Astrocyte of the cerebellum (primary cell): ENCODE measurements at regions not wholly inside any gene's neighbourhood (a gene's known extent, or its start where the extent isn't known, plus 50 kb on each side); places are given as distances from the start of the nearest gene placed in this dataset.

Experiments
- DNase-seq: peaks from one replicate; pipeline ENCODE4 v3.0.0-alpha.2; 2011; ENCODE audit warnings: low read depth
- H3K4me3 ChIP-seq: 2 replicates; pipeline ENCODE4 v1.5.1; 2011; ENCODE audit warnings: mild to moderate bottlenecking, low read depth, low read length, moderate library complexity
- in situ Hi-C: cut with HindIII; loops from 2 replicates; pipeline ENCODE4 v1.10.0; 2017; ENCODE audit warnings: low sequenced_read_pairs
- TF ChIP-seq, protein P1 (sequence below): IDR thresholded peaks from 2 replicates; pipeline ENCODE4 v1.5.1; 2012; ENCODE audit warnings: low read length, low read depth, moderate library complexity, mild to moderate bottlenecking; ENCODE audit errors: missing control alignments

GRCh38 chr15:81765816-81766215 lies 280.0 kb downstream of the MEX3B start:
- TF ChIP-seq, protein P1, sequence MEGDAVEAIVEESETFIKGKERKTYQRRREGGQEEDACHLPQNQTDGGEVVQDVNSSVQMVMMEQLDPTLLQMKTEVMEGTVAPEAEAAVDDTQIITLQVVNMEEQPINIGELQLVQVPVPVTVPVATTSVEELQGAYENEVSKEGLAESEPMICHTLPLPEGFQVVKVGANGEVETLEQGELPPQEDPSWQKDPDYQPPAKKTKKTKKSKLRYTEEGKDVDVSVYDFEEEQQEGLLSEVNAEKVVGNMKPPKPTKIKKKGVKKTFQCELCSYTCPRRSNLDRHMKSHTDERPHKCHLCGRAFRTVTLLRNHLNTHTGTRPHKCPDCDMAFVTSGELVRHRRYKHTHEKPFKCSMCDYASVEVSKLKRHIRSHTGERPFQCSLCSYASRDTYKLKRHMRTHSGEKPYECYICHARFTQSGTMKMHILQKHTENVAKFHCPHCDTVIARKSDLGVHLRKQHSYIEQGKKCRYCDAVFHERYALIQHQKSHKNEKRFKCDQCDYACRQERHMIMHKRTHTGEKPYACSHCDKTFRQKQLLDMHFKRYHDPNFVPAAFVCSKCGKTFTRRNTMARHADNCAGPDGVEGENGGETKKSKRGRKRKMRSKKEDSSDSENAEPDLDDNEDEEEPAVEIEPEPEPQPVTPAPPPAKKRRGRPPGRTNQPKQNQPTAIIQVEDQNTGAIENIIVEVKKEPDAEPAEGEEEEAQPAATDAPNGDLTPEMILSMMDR, result no peak
- in situ Hi-C loops, result no loop called here
- no peak overlapping the region for H3K4me3 ChIP-seq
- DNase-seq, result no peak

GRCh38 chr15:81763304-81763703 lies 282.5 kb downstream of the MEX3B start:
- no peak for DNase-seq
- TF ChIP-seq, protein P1, result no peak
- no peak overlapping the region for H3K4me3 ChIP-seq
- in situ Hi-C loops, result no loop called here

DNA sequence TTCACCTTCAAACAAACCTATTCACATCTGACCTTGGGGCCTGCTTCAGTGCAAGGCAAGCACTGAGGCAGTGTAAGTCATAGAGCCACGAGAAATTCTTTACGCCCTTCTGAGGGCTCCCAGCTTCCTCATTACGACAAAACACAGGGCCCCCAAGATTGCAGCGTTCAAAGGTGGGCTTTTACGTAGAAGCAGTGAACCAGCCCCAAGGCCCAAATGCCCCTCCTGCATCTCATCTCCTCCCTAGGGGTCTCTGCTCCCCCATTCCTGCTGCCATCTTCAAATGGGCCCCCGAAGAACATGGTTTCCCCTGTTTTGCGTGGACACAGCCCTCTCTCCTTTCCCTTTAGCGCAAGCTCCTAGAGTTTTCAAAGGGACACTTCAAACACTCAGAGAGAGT lies 285.1 kb downstream of the MEX3B start:
- DNase-seq, result no peak
- H3K4me3 ChIP-seq, result no peak overlapping the region
- in situ Hi-C loops, result no loop called here
- TF ChIP-seq, protein P1, result no peak

DNA sequence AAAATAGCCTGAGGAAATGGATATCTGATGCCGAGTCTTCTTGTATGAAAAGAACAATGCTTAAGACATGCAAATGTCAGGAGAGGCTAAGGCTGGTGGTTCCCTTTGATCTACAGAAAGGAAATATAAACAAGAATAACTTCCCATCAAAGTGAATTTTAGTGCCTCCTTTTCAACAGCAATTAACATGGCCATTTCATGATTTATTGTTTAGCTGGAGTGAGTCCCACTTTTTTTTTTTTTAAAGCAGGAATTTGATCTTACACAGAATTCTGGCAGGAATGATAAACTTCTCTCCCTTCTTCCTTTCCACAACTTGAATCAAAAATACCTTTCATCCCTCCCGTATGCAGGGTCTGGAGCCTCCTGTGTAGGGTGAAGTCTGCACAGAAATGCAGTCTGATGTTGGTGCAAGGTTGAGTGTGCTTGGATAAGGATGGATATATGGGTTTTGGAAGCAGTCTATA lies 287.0 kb downstream of the MEX3B start:
- TF ChIP-seq, protein P1, result no peak
- in situ Hi-C loops, result no loop called here
- DNase-seq, result no peak

GRCh38 chr15:81755626-81756025 lies 290.2 kb downstream of the MEX3B start:
- TF ChIP-seq, protein P1, result no peak
- no peak overlapping the region for H3K4me3 ChIP-seq
- in situ Hi-C loops, result no loop called here
- DNase-seq, result no peak

More for the DNA sequence above, 287.0 kb downstream of the MEX3B start:
- H3K4me3 ChIP-seq, result no peak overlapping the region

GRCh38 chr15:81754078-81754477 lies 291.7 kb downstream of the MEX3B start:
- in situ Hi-C loops, result no loop called here
- DNase-seq, result no peak
- H3K4me3 ChIP-seq, result no peak overlapping the region
- TF ChIP-seq, protein P1, result no peak

DNA sequence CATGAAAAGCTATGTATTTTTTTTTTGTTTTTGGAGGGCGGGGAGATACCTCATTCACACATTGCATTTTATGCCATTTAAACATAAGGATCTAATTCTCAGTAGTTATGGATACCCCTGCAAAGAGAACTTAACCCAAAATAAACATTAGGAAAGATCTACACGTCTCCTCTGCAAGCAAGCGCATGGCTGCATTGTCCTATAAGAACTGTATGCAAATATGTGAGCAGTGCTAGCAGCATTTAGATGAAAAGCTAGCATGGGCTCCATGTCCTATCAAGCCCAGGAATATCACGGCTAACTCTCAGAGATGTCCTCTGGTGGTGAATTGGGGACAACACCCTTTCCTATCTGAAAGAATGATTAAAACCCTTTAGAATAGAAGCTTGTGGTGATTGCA lies 292.8 kb downstream of the MEX3B start:
- TF ChIP-seq, protein P1, result no peak
- H3K4me3 ChIP-seq, result no peak overlapping the region
- in situ Hi-C loops, result no loop called here
- no peak for DNase-seq
